PC-9 (cell line): ENCODE measurements at regions not wholly inside any gene's neighbourhood (a gene's known extent, or its start where the extent isn't known, plus 50 kb on each side); places are given as distances from the start of the nearest gene placed in this dataset.
"Not testable (repeated sequence)": the region's sequence is repeated elsewhere in the genome, so short reads cannot be mapped to it uniquely, and the experiment has no call there.

ENCODE experiments used
- BruUV-seq: library from RNA; stranded (reverse); fragments of 400-500 nt; replicated peaks from 2 replicates; lab custom pipeline; 2021; lab: Mats Ljungman, UMichigan
- CTCF ChIA-PET: fragments of 300-600 bp; sonication (Branson Sonifier 250); formaldehyde crosslinking; loops from one replicate; lab custom pipeline; 2022; ENCODE audit warnings: antibody characterized with exemption; lab: Charles Lee
- POLR2A ChIA-PET: fragments of 300-600 bp; sonication (Branson Sonifier 250); formaldehyde crosslinking; loops from one replicate; lab custom pipeline; 2022; ENCODE audit warnings: antibody characterized with exemption; ENCODE audit not compliant: unreplicated experiment; lab: Charles Lee
- DNase-seq, 2 experiments: peaks; one replicate each; pipeline versions ENCODE4 v3.0.0 to v3.0.0-alpha.2; 2015 to 2022; ENCODE audit warnings: mixed read lengths in 1 of 2
- H2AFZ ChIP-seq: fragments of 200-600 bp; sonication (generic); 2 replicates; pipeline ENCODE4 v1.8.1; 2017; ENCODE audit warnings: antibody characterized with exemption
- H3F3A ChIP-seq: fragments of 200-600 bp; sonication (generic); 2 replicates; pipeline ENCODE4 v1.8.1; 2017; ENCODE audit warnings: antibody characterized with exemption, mild to moderate bottlenecking, low read depth; ENCODE audit not compliant: insufficient read depth
- H3K27ac ChIP-seq: fragments of 200-600 bp; sonication (generic); 2 replicates; pipeline ENCODE4 v1.6.1; 2016; ENCODE audit warnings: mixed run types
- H3K27me3 ChIP-seq: fragments of 200-600 bp; sonication (generic); 2 replicates; pipeline ENCODE4 v1.6.1; 2016; ENCODE audit warnings: low read depth, mixed run types; ENCODE audit not compliant: insufficient read depth
- H3K36me3 ChIP-seq: fragments of 200-600 bp; sonication (generic); 2 replicates; pipeline ENCODE4 v1.6.1; 2016; ENCODE audit warnings: low read depth, mixed run types
- H3K4me1 ChIP-seq: fragments of 200-600 bp; sonication (generic); replicated peaks from 2 replicates; pipeline ENCODE4 v1.6.1; 2016; ENCODE audit warnings: mixed run types; ENCODE audit not compliant: insufficient read depth
- H3K4me2 ChIP-seq: fragments of 200-600 bp; sonication (generic); 2 replicates; pipeline ENCODE4 v1.6.1; 2017; ENCODE audit warnings: mixed run types
- H3K4me3 ChIP-seq: fragments of 200-600 bp; sonication (generic); 2 replicates; pipeline ENCODE4 v1.6.1; 2016; ENCODE audit warnings: mixed run types
- H3K79me2 ChIP-seq: fragments of 200-600 bp; sonication (generic); 2 replicates; pipeline ENCODE4 v1.6.1; 2017; ENCODE audit warnings: low read depth, mixed run types
- H3K9me2 ChIP-seq: fragments of 200-600 bp; sonication (generic); 2 replicates; pipeline ENCODE4 v1.8.1; 2017; ENCODE audit warnings: mild to moderate bottlenecking; ENCODE audit not compliant: insufficient read depth
- H3K9me3 ChIP-seq: fragments of 200-600 bp; sonication (generic); 2 replicates; pipeline ENCODE4 v1.8.1; 2016; ENCODE audit warnings: low read depth; ENCODE audit not compliant: insufficient read depth
- H4K20me1 ChIP-seq: fragments of 200-600 bp; sonication (generic); 2 replicates; pipeline ENCODE4 v1.8.1; 2017; ENCODE audit not compliant: insufficient read depth
- CTCF ChIP-seq: fragments of 200-600 bp; sonication (generic); conservative IDR thresholded peaks from 2 replicates; pipeline ENCODE4 v1.6.1; 2017; ENCODE audit warnings: mixed run types, antibody characterized with exemption, mild to moderate bottlenecking, moderate library complexity
- EZH2 ChIP-seq: fragments of 200-600 bp; sonication (generic); IDR thresholded peaks from 2 replicates; pipeline ENCODE4 v1.8.0; 2017; ENCODE audit warnings: antibody characterized with exemption, low read depth
- intact Hi-C: fragments of 100-400 bp; cut with micrococcal nuclease; formaldehyde crosslinking; loops from one replicate; pipeline ENCODE4 v1.10.0; 2022; ENCODE audit not compliant: unreplicated experiment

- intact Hi-C loops, result no loop called here
- H3K36me3 ChIP-seq, result no peaks in the 10 kb centered on the region
- H3K4me2 ChIP-seq, result no peak overlapping the region
- H3K9me3 ChIP-seq, result no peaks in the 10 kb centered on the region
- H2AFZ ChIP-seq, result no peak overlapping the region
- H3K4me3 ChIP-seq, result no peak overlapping the region
- POLR2A ChIA-PET, result no interaction called here
- BruUV-seq, result no TSS peak
- H3K79me2 ChIP-seq, result no peaks in the 10 kb centered on the region
- H3F3A ChIP-seq, result no peaks in the 10 kb centered on the region
- no peak for TF ChIP-seq CTCF
- H4K20me1 ChIP-seq, result no peaks in the 10 kb centered on the region
- no peaks in the 10 kb centered on the region for H3K9me2 ChIP-seq
- DNase-seq, result no peak
- no peak overlapping the region for H3K27ac ChIP-seq
- CTCF ChIA-PET, result no interaction called here
- no peaks in the 10 kb centered on the region for H3K4me1 ChIP-seq
- H3K27me3 ChIP-seq, result no peaks in the 10 kb centered on the region
Measured at GRCh38 chr1:26626994-26627393, 68.8 kb upstream of the ARID1A start.

- no peak for DNase-seq
- no peaks in the 10 kb centered on the region for H3K36me3 ChIP-seq
- TF ChIP-seq EZH2 (no peak), CTCF (no peak)
- no peaks in the 10 kb centered on the region for H3K79me2 ChIP-seq
- no peaks in the 10 kb centered on the region for H3K9me2 ChIP-seq
- H3K4me2 ChIP-seq, result no peak overlapping the region
- ChIA-PET POLR2A (no interaction called here), CTCF (no interaction called here)
- BruUV-seq, result no TSS peak
- intact Hi-C loops, result no loop called here
- no peak overlapping the region for H3K4me3 ChIP-seq
- H3K9me3 ChIP-seq, result no peaks in the 10 kb centered on the region
- H3K4me1 ChIP-seq, result no peaks in the 10 kb centered on the region
- H4K20me1 ChIP-seq, result no peaks in the 10 kb centered on the region
- no peak overlapping the region for H2AFZ ChIP-seq
- no peaks in the 10 kb centered on the region for H3K27me3 ChIP-seq
- H3K27ac ChIP-seq, result no peak overlapping the region
- no peaks in the 10 kb centered on the region for H3F3A ChIP-seq
Measured at GRCh38 chr1:26627954-26628353, 67.9 kb upstream of the ARID1A start.

DNA sequence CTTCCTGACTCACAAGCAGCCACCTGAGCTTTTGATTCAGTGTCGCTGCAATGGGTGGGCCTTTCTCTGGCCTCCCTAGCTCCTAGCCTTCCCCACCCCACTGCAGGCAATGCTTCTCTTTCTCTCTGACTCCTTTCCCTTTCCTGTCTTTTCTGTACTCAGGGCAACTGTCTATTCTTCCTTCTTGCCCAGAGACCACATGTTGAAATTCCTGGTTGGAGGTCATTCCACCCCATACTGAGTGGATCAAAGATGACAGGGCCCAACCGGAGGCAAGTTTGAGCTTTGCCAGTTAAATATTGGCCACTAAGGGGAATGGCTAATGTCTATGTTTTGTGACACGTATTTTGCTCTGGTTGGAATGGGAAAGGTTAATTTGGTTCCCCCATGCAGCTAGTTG, 65.2 kb upstream of the ARID1A start:
- Histone ChIP-seq H3K4me2 (no peak overlapping the region), H3K4me1 (no peaks in the 10 kb centered on the region), H3F3A (no peaks in the 10 kb centered on the region), H3K9me2 (no peaks in the 10 kb centered on the region), H3K27ac (no peak overlapping the region), H3K27me3 (no peaks in the 10 kb centered on the region), H4K20me1 (no peaks in the 10 kb centered on the region), H3K79me2 (no peaks in the 10 kb centered on the region), H3K36me3 (no peaks in the 10 kb centered on the region), H3K9me3 (no peaks in the 10 kb centered on the region), H2AFZ (no peak overlapping the region), H3K4me3 (no peak overlapping the region)
- TF ChIP-seq CTCF, result no peak
- TF ChIP-seq EZH2, result no peak
- no peak for DNase-seq
- ChIA-PET POLR2A (no interaction called here), CTCF (no interaction called here)
- intact Hi-C loops, result no loop called here
- no TSS peak for BruUV-seq

DNA sequence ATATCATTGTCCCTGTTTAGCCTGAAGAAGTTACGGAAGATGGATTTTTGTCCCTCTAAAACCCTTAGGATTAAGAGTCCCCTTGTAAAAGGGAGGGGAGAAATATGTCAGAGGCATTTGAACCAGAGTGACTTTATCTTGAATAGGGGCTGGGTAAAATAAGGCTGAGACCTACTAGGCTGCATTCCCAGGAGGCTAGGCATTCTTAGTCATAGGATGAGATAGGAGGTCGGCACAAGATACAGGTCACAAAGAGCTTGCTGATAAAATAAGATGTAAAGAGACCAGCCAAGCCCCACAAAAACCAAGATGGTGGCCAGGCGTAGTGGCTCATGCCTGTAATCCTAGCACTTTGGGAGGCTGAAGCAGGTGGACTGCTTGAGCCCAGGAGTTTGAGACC, 60.0 kb upstream of the ARID1A start:
- DNase-seq, H3K9me2 ChIP-seq, H3K4me3 ChIP-seq, H3K27ac ChIP-seq, H3K36me3 ChIP-seq, H3K79me2 ChIP-seq, intact Hi-C loops, H3K4me1 ChIP-seq, CTCF ChIA-PET, H3F3A ChIP-seq, H3K4me2 ChIP-seq, H3K27me3 ChIP-seq, POLR2A ChIA-PET, H3K9me3 ChIP-seq, H4K20me1 ChIP-seq, H2AFZ ChIP-seq, BruUV-seq: not testable (repeated sequence)
